Hematopoietic multipotent progenitor cell treated with erythropoietin and hydrocortisone succinate and interleukin-3 and kit ligand, for 4 days (in vitro differentiated cells): ENCODE measurements at regions not wholly inside any gene's neighbourhood (a gene's known extent, or its start where the extent isn't known, plus 50 kb on each side); places are given as distances from the start of the nearest gene placed in this dataset.

Experiments used
- DNase-seq: peaks from one replicate; pipeline ENCODE4 v3.0.0-alpha.2; 2015

- peak; percentile 79 for DNase-seq
Measured at GRCh38 chr4:152014280-152014679, 253.5 kb upstream of the GATB start.

GRCh38 chr4:152011469-152011868, 250.7 kb upstream of the GATB start:
- DNase-seq = no peak

GRCh38 chr4:152010710-152011079, 249.9 kb upstream of the GATB start:
- DNase-seq = no peak

GRCh38 chr4:152009983-152010709, 249.3 kb upstream of the GATB start:
- no peak for DNase-seq

- DNase-seq = no peak
Measured at GRCh38 chr4:152009031-152009670, 248.3 kb upstream of the GATB start.

GRCh38 chr4:152007111-152007510, 246.3 kb upstream of the GATB start:
- DNase-seq = no peak

GRCh38 chr4:152004801-152005200, 244.0 kb upstream of the GATB start:
- no peak for DNase-seq

GRCh38 chr4:152000518-152000917, 239.7 kb upstream of the GATB start:
- DNase-seq = no peak

GRCh38 chr4:151998723-151999122, 237.9 kb upstream of the GATB start:
- DNase-seq = no peak

- no peak for DNase-seq
Measured at GRCh38 chr4:151997461-151997860, 236.7 kb upstream of the GATB start.

GRCh38 chr4:151994429-151994828, 233.6 kb upstream of the GATB start:
- DNase-seq = no peak

GRCh38 chr4:151993521-151993920, 232.7 kb upstream of the GATB start:
- no peak for DNase-seq

- DNase-seq = no peak
Measured at GRCh38 chr4:151992332-151993154, 231.7 kb upstream of the GATB start.

GRCh38 chr4:151991884-151992167, 231.0 kb upstream of the GATB start:
- DNase-seq = no peak

GRCh38 chr4:151991001-151991883, 230.4 kb upstream of the GATB start:
- no peak for DNase-seq

GRCh38 chr4:151990201-151990600, 229.4 kb upstream of the GATB start:
- DNase-seq = no peak

- no peak for DNase-seq
Measured at GRCh38 chr4:151988591-151988990, 227.8 kb upstream of the GATB start.

- no peak for DNase-seq
Measured at GRCh38 chr4:151987606-151988005, 226.8 kb upstream of the GATB start.

GRCh38 chr4:151983854-151984253, 223.0 kb upstream of the GATB start:
- no peak for DNase-seq

GRCh38 chr4:151979819-151980218, 219.0 kb upstream of the GATB start:
- DNase-seq = no peak

GRCh38 chr4:151968643-151969042, 207.8 kb upstream of the GATB start:
- DNase-seq = no peak

- DNase-seq = no peak
Measured at GRCh38 chr4:151967074-151967473, 206.3 kb upstream of the GATB start.
